Ammon's horn (tissue), 1 donor: ENCODE measurements at regions not wholly inside any gene's neighbourhood (a gene's known extent, or its start where the extent isn't known, plus 50 kb on each side); places are given as distances from the start of the nearest gene placed in this dataset.
"Not testable (repeated sequence)": the region's sequence is repeated elsewhere in the genome, so short reads cannot be mapped to it uniquely, and the experiment has no call there.

ENCODE experiments used
- DNase-seq: peaks from one replicate; pipeline ENCODE4 v3.0.0-alpha.2; 2016; ENCODE audit warnings: low spot score

- no peak for DNase-seq
Observed at GRCh38 chr15:89028036-89028435, 60.2 kb upstream of the ABHD2 start.

GRCh38 chr15:89030311-89030710, 57.9 kb upstream of the ABHD2 start:
- DNase-seq: no peak

DNA sequence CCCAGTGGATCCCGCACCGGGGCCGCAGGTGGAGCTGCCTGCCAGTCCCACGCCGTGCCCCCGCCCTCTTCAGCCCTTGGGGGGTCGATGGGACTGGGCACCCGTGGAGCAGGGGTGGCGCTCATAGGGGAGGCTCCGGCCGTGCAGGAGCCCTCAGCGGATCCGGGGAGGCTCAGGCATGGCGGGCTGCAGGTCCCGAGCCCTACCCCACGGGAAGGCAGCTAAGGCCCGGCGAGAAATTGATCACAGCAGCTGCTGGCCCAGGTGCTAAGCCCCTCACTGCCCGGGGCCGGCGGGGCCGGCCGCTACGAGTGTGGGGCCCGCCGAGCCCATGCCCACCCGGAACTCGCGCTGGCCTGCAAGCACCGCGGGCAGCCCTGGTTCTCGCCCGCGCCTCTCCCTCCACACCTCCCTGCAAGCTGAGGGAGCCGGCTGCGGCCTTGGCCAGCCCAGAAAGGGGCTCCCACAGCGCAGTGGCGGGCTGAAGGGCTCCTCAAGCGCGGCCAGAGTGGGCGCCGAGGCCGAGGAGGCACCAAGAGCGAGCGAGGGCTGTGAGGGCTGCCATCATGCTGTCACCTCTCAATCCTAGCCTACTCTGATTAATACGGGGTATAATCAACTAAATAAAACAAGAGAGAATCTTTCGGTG, 56.5 kb upstream of the ABHD2 start:
- not testable (repeated sequence) for DNase-seq

DNA sequence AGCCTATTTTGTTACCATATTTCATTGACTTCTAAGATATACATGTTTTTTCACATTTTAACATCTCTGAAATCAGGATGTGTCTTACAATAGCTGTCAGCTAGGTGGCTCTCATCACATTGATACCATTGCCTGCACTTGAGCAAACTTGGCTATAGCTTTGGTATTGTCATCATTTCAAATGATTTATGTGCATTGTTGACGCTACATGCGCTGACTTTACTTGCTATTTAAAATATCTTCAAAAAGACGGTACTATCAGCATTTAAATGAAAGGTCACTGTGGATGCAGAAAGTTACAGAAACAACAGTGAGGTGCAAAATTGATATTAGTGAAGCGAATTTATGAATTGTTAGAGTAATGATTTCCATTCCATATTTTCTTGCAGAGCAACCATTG, 54.0 kb upstream of the ABHD2 start:
- peak; percentile 45 for DNase-seq

DNA sequence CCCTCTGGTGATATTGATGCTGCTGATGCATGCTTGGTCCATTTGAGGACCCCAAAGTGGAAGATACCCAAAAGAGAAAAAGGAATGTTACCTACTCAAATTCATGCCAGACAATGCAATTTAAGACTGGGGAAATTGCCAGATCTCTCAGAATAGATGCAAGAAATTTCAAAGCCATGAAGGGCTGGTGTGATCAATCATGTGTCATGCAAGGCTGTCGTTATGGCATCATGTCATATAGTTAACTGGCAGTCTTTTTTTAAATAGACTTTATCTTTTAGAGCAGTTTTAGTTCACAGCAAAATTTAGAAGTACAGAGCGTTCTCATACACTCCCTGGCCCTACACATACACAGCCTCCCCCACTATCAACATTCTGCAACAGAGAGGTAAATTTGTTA, 53.1 kb upstream of the ABHD2 start:
- DNase-seq: no peak

GRCh38 chr15:89035658-89036057, 52.6 kb upstream of the ABHD2 start:
- no peak for DNase-seq

- no peak for DNase-seq
Observed at GRCh38 chr15:89038146-89038545, 50.1 kb upstream of the ABHD2 start.
